HEK293 (cell line): ENCODE measurements at regions not wholly inside any gene's neighbourhood (a gene's known extent, or its start where the extent isn't known, plus 50 kb on each side); places are given as distances from the start of the nearest gene placed in this dataset.

Experiments used
- CTCF ChIA-PET: fragments of 350-600 bp; formaldehyde crosslinking; extraction: SDS; loops from one replicate; lab custom pipeline; 2021; ENCODE audit warnings: antibody characterized with exemption; lab: Yijun Ruan, JAX
- POLR2A ChIA-PET: fragments of 300-600 bp; formaldehyde crosslinking; extraction: SDS; loops from one replicate; lab custom pipeline; 2020; ENCODE audit warnings: antibody characterized with exemption, inconsistent platforms; lab: Yijun Ruan, JAX
- H3K27ac ChIP-seq: fragments of 200-500 bp; sonication (Bioruptor generic); 2 replicates; pipeline ENCODE4 v1.5.1; 2014; ENCODE audit warnings: low read depth, low read length, control low read depth, inconsistent platforms; ENCODE audit errors: extremely low read depth
- H3K36me3 ChIP-seq, 2 experiments: fragments of 200-500 bp in 1 of 2; sonication (Bioruptor generic) in 1 of 2; 1 replicate in 1 of 2; 2 replicates in 1 of 2; pipeline ENCODE4 v1.5.1; 2014 to 2017; ENCODE audit warnings: inconsistent platforms in 2 of 2, low read length in 2 of 2; ENCODE audit not compliant: control insufficient read depth in 2 of 2, insufficient read depth in 1 of 2
- H3K4me1 ChIP-seq: fragments of 200-500 bp; sonication (Bioruptor generic); 2 replicates; pipeline ENCODE4 v1.5.1; 2014; ENCODE audit warnings: mild to moderate bottlenecking, low read length, inconsistent platforms; ENCODE audit not compliant: control insufficient read depth, insufficient read depth
- H3K4me3 ChIP-seq: 2 replicates; pipeline ENCODE4 v1.5.1; 2011; ENCODE audit warnings: low read depth, mild to moderate bottlenecking, control low read depth, low read length, moderate library complexity
- H3K9me3 ChIP-seq: fragments of 200-500 bp; sonication (Bioruptor generic); 2 replicates; pipeline ENCODE4 v1.5.1; 2014; ENCODE audit warnings: low read depth, low read length, inconsistent platforms; ENCODE audit not compliant: control insufficient read depth, insufficient read depth
- EGR2 ChIP-seq: fragments of 450-650 bp; formaldehyde crosslinking; IDR thresholded peaks from 2 replicates; pipeline ENCODE4 v1.5.1; 2016; ENCODE audit warnings: low read depth, missing biosample characterization, missing genetic modification characterization
- KLF1 ChIP-seq: fragments of 450-650 bp; formaldehyde crosslinking; IDR thresholded peaks from 2 replicates; pipeline ENCODE4 v1.5.1; 2016; ENCODE audit warnings: missing biosample characterization, missing genetic modification characterization
- KLF10 ChIP-seq: fragments of 450-650 bp; IDR thresholded peaks from 2 replicates; pipeline ENCODE4 v1.5.1; 2018; ENCODE audit warnings: missing biosample characterization, mild to moderate bottlenecking, missing genetic modification characterization
- PRDM10 ChIP-seq: fragments of 450-650 bp; formaldehyde crosslinking; IDR thresholded peaks from 2 replicates; pipeline ENCODE4 v1.5.1; 2016; ENCODE audit warnings: missing biosample characterization, missing genetic modification characterization
- ZFP69B ChIP-seq: fragments of 450-650 bp; formaldehyde crosslinking; IDR thresholded peaks from 2 replicates; pipeline ENCODE4 v1.5.1; 2016; ENCODE audit warnings: missing biosample characterization, missing genetic modification characterization
- ZNF10 ChIP-seq: fragments of 450-650 bp; formaldehyde crosslinking; IDR thresholded peaks from 2 replicates; pipeline ENCODE4 v1.5.1; 2017; ENCODE audit warnings: missing biosample characterization, missing genetic modification characterization
- ZNF155 ChIP-seq: fragments of 450-650 bp; formaldehyde crosslinking; IDR thresholded peaks from 2 replicates; pipeline ENCODE4 v1.5.1; 2016; ENCODE audit warnings: missing biosample characterization, missing genetic modification characterization
- ZNF214 ChIP-seq: fragments of 450-650 bp; formaldehyde crosslinking; IDR thresholded peaks from 2 replicates; pipeline ENCODE4 v1.5.1; 2017; ENCODE audit warnings: missing biosample characterization, mild to moderate bottlenecking, missing genetic modification characterization, borderline replicate concordance
- ZNF280D ChIP-seq: fragments of 450-650 bp; formaldehyde crosslinking; IDR thresholded peaks from 2 replicates; pipeline ENCODE4 v1.5.1; 2016; ENCODE audit warnings: missing biosample characterization, missing genetic modification characterization
- ZNF292 ChIP-seq: fragments of 450-650 bp; formaldehyde crosslinking; IDR thresholded peaks from 2 replicates; pipeline ENCODE4 v1.5.1; 2016; ENCODE audit warnings: low read depth, missing biosample characterization, missing genetic modification characterization, borderline replicate concordance
- ZNF433 ChIP-seq: fragments of 450-650 bp; formaldehyde crosslinking; IDR thresholded peaks from 2 replicates; pipeline ENCODE4 v1.5.1; 2016; ENCODE audit warnings: missing biosample characterization, missing genetic modification characterization, low read depth
- ZNF549 ChIP-seq: fragments of 450-650 bp; IDR thresholded peaks from 2 replicates; pipeline ENCODE4 v1.5.1; 2018; ENCODE audit warnings: missing biosample characterization, missing genetic modification characterization, mild to moderate bottlenecking, inconsistent platforms, moderate library complexity
- ZNF560 ChIP-seq: fragments of 450-650 bp; formaldehyde crosslinking; IDR thresholded peaks from 2 replicates; pipeline ENCODE4 v1.5.1; 2017; ENCODE audit warnings: missing biosample characterization, missing genetic modification characterization, borderline replicate concordance
- ZNF561 ChIP-seq: fragments of 450-650 bp; IDR thresholded peaks from 2 replicates; pipeline ENCODE4 v1.5.1; 2018; ENCODE audit warnings: missing biosample characterization, missing genetic modification characterization, borderline replicate concordance
- ZNF621 ChIP-seq: fragments of 450-650 bp; formaldehyde crosslinking; IDR thresholded peaks from 2 replicates; pipeline ENCODE4 v1.5.1; 2017; ENCODE audit warnings: missing biosample characterization, missing genetic modification characterization
- ZNF670 ChIP-seq: fragments of 450-650 bp; formaldehyde crosslinking; IDR thresholded peaks from 2 replicates; pipeline ENCODE4 v1.5.1; 2016; ENCODE audit warnings: missing biosample characterization, missing genetic modification characterization, low read depth
- ZNF843 ChIP-seq: fragments of 450-650 bp; formaldehyde crosslinking; IDR thresholded peaks from 2 replicates; pipeline ENCODE4 v1.5.1; 2016; ENCODE audit warnings: missing biosample characterization, missing genetic modification characterization

GRCh38 chr9:16070455-16071145, 517.8 kb downstream of the CCDC171 start (continued):
- TF ChIP-seq PRDM10 (tag by site-specific recombination) = no peak
- no peak for TF ChIP-seq ZNF843

- Histone ChIP-seq H3K36me3 (no peaks in the 10 kb centered on the region), H3K9me3 (no peaks in the 10 kb centered on the region), H3K27ac (no peak overlapping the region), H3K4me3 (no peak overlapping the region), H3K4me1 (no peaks in the 10 kb centered on the region)
- ChIA-PET CTCF (interaction anchor here (0.6 kb wide), 1 partner anchor 541 kb away, joined by 3 read pairs; no protein-coding TSS in a partner anchor), POLR2A (no interaction called here)
- TF ChIP-seq ZNF433 (tag by site-specific recombination) = no peak
- no peak for TF ChIP-seq KLF10
- no peak for TF ChIP-seq ZNF10 (tag by site-specific recombination)
- no peak for TF ChIP-seq ZNF549 (tag by site-specific recombination)
- TF ChIP-seq ZNF670 (tag by site-specific recombination) = no peak
Measured at GRCh38 chr9:16071400-16071799, 518.6 kb downstream of the CCDC171 start.

- TF ChIP-seq ZFP69B (tag by site-specific recombination) (no peak), ZNF433 (tag by site-specific recombination) (no peak), ZNF621 (tag by site-specific recombination) (no peak), EGR2 (no peak), KLF1 (tag by site-specific recombination) (no peak), ZNF561 (tag by site-specific recombination) (no peak), ZNF214 (tag by site-specific recombination) (no peak), ZNF155 (no peak), ZNF280D (tag by site-specific recombination) (no peak), ZNF560 (tag by site-specific recombination) (no peak), ZNF292 (tag by site-specific recombination) (no peak)
- ChIA-PET CTCF (no interaction called here), POLR2A (no interaction called here)
- no peak overlapping the region for H3K27ac ChIP-seq
- no peaks in the 10 kb centered on the region for H3K9me3 ChIP-seq
- H3K36me3 ChIP-seq = no peaks in the 10 kb centered on the region
- H3K4me1 ChIP-seq = no peaks in the 10 kb centered on the region
- H3K4me3 ChIP-seq = no peak overlapping the region
Measured at GRCh38 chr9:16074963-16075362, 522.1 kb downstream of the CCDC171 start.
